CD4-positive, alpha-beta T cell (primary cell): ENCODE measurements at regions not wholly inside any gene's neighbourhood (a gene's known extent, or its start where the extent isn't known, plus 50 kb on each side); places are given as distances from the start of the nearest gene placed in this dataset.

Source experiments
- ATAC-seq: fragments of 200-7000 bp; cut with Tn5 transposase; one replicate; pipeline ENCODE4 v1.10.0; 2022; ENCODE audit warnings: mild to moderate bottlenecking; ENCODE audit not compliant: poor library complexity
- CTCF ChIA-PET: fragments of 350-600 bp; sonication (Branson Sonifier 250); formaldehyde crosslinking; loops from one replicate; lab custom pipeline; 2021; ENCODE audit warnings: antibody characterized with exemption, inconsistent platforms; lab: Charles Lee
- POLR2A ChIA-PET: fragments of 350-600 bp; sonication (Branson Sonifier 250); formaldehyde crosslinking; loops from one replicate; lab custom pipeline; 2021; ENCODE audit warnings: antibody characterized with exemption, inconsistent platforms; lab: Charles Lee
- DNase-seq, 14 experiments: peaks; one replicate each; pipeline ENCODE4 v3.0.0-alpha.2; 2013 to 2020; ENCODE audit warnings: mixed read lengths in 2 of 14
- H3K27ac ChIP-seq, 2 donors: one replicate each; pipeline versions ENCODE4 v1.5.1 to v1.7.0; 2013; ENCODE audit warnings: low read length in 2 of 2, low read depth in 1 of 2, mild to moderate bottlenecking in 1 of 2
- H3K27me3 ChIP-seq, 2 experiments: 1 replicate in 1 of 2; 2 replicates in 1 of 2; pipeline versions ENCODE4 v1.6.1 to v1.7.0; 2013; ENCODE audit warnings: low read length in 2 of 2, control low read depth in 1 of 2, mild to moderate bottlenecking in 1 of 2, moderate library complexity in 1 of 2; ENCODE audit not compliant: insufficient read depth in 2 of 2, control insufficient read depth in 1 of 2
- H3K36me3 ChIP-seq: one replicate; pipeline ENCODE4 v1.6.1; 2013; ENCODE audit warnings: low read length, control low read depth; ENCODE audit not compliant: insufficient read depth
- H3K4me1 ChIP-seq: one replicate; pipeline ENCODE4 v1.6.1; 2013; ENCODE audit warnings: low read length, control low read depth; ENCODE audit not compliant: insufficient read depth
- H3K4me3 ChIP-seq: one replicate; pipeline ENCODE4 v1.5.1; 2013; ENCODE audit warnings: mild to moderate bottlenecking, low read length, moderate library complexity
- H3K9me3 ChIP-seq, 2 experiments: 1 replicate in 1 of 2; 2 replicates in 1 of 2; pipeline versions ENCODE4 v1.6.1 to v1.7.0; 2013; ENCODE audit warnings: low read length in 2 of 2, mild to moderate bottlenecking in 2 of 2, control low read depth in 1 of 2, moderate library complexity in 1 of 2; ENCODE audit not compliant: control insufficient read depth in 1 of 2, insufficient read depth in 1 of 2
- H3K27ac Mint-ChIP-seq: one replicate; pipeline ENCODE4 v1.8.0; 2020; ENCODE audit warnings: mixed read lengths
- H3K27me3 Mint-ChIP-seq: one replicate; pipeline ENCODE4 v1.8.0; 2021; ENCODE audit warnings: mixed read lengths
- H3K36me3 Mint-ChIP-seq: one replicate; pipeline ENCODE4 v1.8.0; 2021; ENCODE audit warnings: low read depth, mixed read lengths
- H3K4me1 Mint-ChIP-seq: one replicate; pipeline ENCODE4 v1.8.0; 2021; ENCODE audit warnings: low read depth, mixed read lengths
- H3K4me3 Mint-ChIP-seq: one replicate; pipeline ENCODE4 v1.8.0; 2020; ENCODE audit warnings: mild to moderate bottlenecking, mixed read lengths
- H3K9me3 Mint-ChIP-seq: one replicate; pipeline ENCODE4 v1.8.0; 2020; ENCODE audit warnings: mixed read lengths
- CTCF ChIP-seq: fragments of 200-600 bp; IDR thresholded peaks from one replicate; pipeline ENCODE4 v1.8.0; 2022; ENCODE audit warnings: antibody characterized with exemption, mild to moderate bottlenecking
- intact Hi-C, 2 experiments: fragments of 100-400 bp; cut with DNase I in 1 of 2; cut with micrococcal nuclease in 1 of 2; formaldehyde crosslinking; loops; one replicate each; pipeline versions ENCODE4 v1.15.1 to v1.9.0; 2023 to 2025; cut with DNase I, micrococcal nuclease

DNA sequence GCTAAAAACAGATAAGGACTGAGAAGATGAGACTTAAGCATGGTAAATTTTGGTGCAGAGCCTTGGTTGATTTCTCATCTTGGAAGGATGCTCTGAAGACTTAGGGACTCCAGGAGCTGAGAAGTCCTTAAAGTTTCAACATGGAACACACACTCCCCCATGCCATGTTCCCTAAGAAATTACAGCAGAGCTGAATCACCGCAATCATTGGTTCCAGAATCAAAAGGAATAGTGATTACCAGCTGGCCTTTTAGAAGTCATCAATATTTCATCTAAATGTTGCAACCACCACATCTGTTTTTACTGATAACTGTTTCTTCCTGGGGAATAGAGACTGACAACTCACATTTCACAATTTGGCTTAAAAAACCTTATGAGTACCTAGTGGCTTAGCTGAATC, 229.3 kb downstream of the MINAR1 start:
- H3K4me1 Mint-ChIP-seq = no peaks in the 10 kb centered on the region
- no peak for ATAC-seq
- Histone ChIP-seq H3K36me3 (no peaks in the 10 kb centered on the region), H3K9me3 (no peaks in the 10 kb centered on the region), H3K27me3 (peaks cover 6 to 12% of the 10 kb centered on the region in 2 experiments), H3K27ac (no peak overlapping the region), H3K4me1 (no peaks in the 10 kb centered on the region), H3K4me3 (no peak overlapping the region)
- POLR2A ChIA-PET = no interaction called here
- H3K36me3 Mint-ChIP-seq = no peaks in the 10 kb centered on the region
- TF ChIP-seq CTCF = no peak
- CTCF ChIA-PET = no interaction called here
- peaks cover 51% of the 10 kb centered on the region for H3K27me3 Mint-ChIP-seq
- H3K9me3 Mint-ChIP-seq = no peaks in the 10 kb centered on the region
- H3K27ac Mint-ChIP-seq = no peak overlapping the region
- intact Hi-C loops = no loop called here
- DNase-seq = no peak
- no peak overlapping the region for H3K4me3 Mint-ChIP-seq

GRCh38 chr15:79673416-79674123, 223.2 kb downstream of the MTHFS start:
- no peaks in the 10 kb centered on the region for H3K4me1 Mint-ChIP-seq
- peak in 1 of 14 experiments; percentile 7 for DNase-seq

GRCh38 chr15:79674124-79674465, 222.7 kb downstream of the MTHFS start:
- Mint-ChIP-seq H3K27ac (no peak overlapping the region), H3K4me3 (no peak overlapping the region), H3K36me3 (no peaks in the 10 kb centered on the region), H3K9me3 (no peaks in the 10 kb centered on the region), H3K27me3 (peaks cover 48% of the 10 kb centered on the region), H3K4me1 (no peaks in the 10 kb centered on the region)
- intact Hi-C loops = no loop called here
- Histone ChIP-seq H3K4me3 (no peak overlapping the region), H3K36me3 (no peaks in the 10 kb centered on the region), H3K27ac (no peak overlapping the region), H3K4me1 (no peaks in the 10 kb centered on the region), H3K27me3 (no peaks in the 10 kb centered on the region), H3K9me3 (no peaks in the 10 kb centered on the region)
- ATAC-seq (no peak), DNase-seq (no peak)
- ChIA-PET POLR2A (no interaction called here), CTCF (no interaction called here)
- TF ChIP-seq CTCF = no peak

More at GRCh38 chr15:79673416-79674123, 223.2 kb downstream of the MTHFS start:
- ChIA-PET CTCF (no interaction called here), POLR2A (no interaction called here)
- Mint-ChIP-seq H3K27me3 (peaks cover 48% of the 10 kb centered on the region), H3K4me3 (no peak overlapping the region), H3K9me3 (no peaks in the 10 kb centered on the region), H3K27ac (no peak overlapping the region), H3K36me3 (no peaks in the 10 kb centered on the region)
- Histone ChIP-seq H3K9me3 (no peaks in the 10 kb centered on the region), H3K4me3 (no peak overlapping the region), H3K27ac (no peak overlapping the region), H3K27me3 (peaks cover 0 to 2% of the 10 kb centered on the region in 2 experiments), H3K4me1 (no peaks in the 10 kb centered on the region), H3K36me3 (no peaks in the 10 kb centered on the region)
- no peak for TF ChIP-seq CTCF
- ATAC-seq = no peak
- intact Hi-C loops = no loop called here
